GM23338 (cell line): ENCODE measurements at regions not wholly inside any gene's neighbourhood (a gene's known extent, or its start where the extent isn't known, plus 50 kb on each side); places are given as distances from the start of the nearest gene placed in this dataset.

Source experiments
- ATAC-seq: fragments of 200-7000 bp; cut with Tn5 transposase; 3 replicates; pipeline ENCODE4 v1.9.1; 2020
- DNase-seq: peaks from one replicate; pipeline ENCODE4 v3.0.0-alpha.2; 2015; ENCODE audit warnings: low spot score
- H2AFZ ChIP-seq: fragments of 200-600 bp; sonication (generic); 2 replicates; pipeline ENCODE4 v1.8.0; 2016; ENCODE audit warnings: antibody characterized with exemption, mild to moderate bottlenecking, moderate library complexity
- H3F3A ChIP-seq: fragments of 200-600 bp; sonication (generic); replicated peaks from 2 replicates; pipeline ENCODE4 v1.8.0; 2017; ENCODE audit warnings: antibody characterized with exemption, mixed run types, low read depth
- H3K27ac ChIP-seq: fragments of 200-600 bp; sonication (generic); 2 replicates; pipeline ENCODE4 v1.6.1; 2016; ENCODE audit warnings: low read depth
- H3K27me3 ChIP-seq: fragments of 200-600 bp; sonication (generic); 2 replicates; pipeline ENCODE4 v1.8.0; 2016; ENCODE audit warnings: mild to moderate bottlenecking, mixed run types, moderate library complexity; ENCODE audit not compliant: insufficient read depth
- H3K36me3 ChIP-seq: fragments of 200-600 bp; sonication (generic); 2 replicates; pipeline ENCODE4 v1.8.0; 2016; ENCODE audit warnings: mild to moderate bottlenecking; ENCODE audit not compliant: insufficient read depth
- H3K4me1 ChIP-seq: fragments of 200-600 bp; sonication (generic); 2 replicates; pipeline ENCODE4 v1.8.0; 2016; ENCODE audit warnings: mild to moderate bottlenecking, moderate library complexity; ENCODE audit not compliant: insufficient read depth
- H3K4me2 ChIP-seq: fragments of 200-600 bp; sonication (generic); 2 replicates; pipeline ENCODE4 v1.7.1; 2017; ENCODE audit warnings: mixed run types
- H3K4me3 ChIP-seq: fragments of 200-600 bp; sonication (generic); 2 replicates; pipeline ENCODE4 v1.6.1; 2016; ENCODE audit warnings: mixed run types
- H3K79me2 ChIP-seq: fragments of 200-600 bp; sonication (generic); replicated peaks from 2 replicates; pipeline ENCODE4 v1.8.0; 2017; ENCODE audit warnings: mild to moderate bottlenecking; ENCODE audit not compliant: insufficient read depth
- H3K9me2 ChIP-seq: fragments of 200-600 bp; sonication (generic); 2 replicates; pipeline ENCODE4 v1.8.0; 2017; ENCODE audit not compliant: insufficient read depth
- H4K20me1 ChIP-seq: fragments of 200-600 bp; sonication (generic); replicated peaks from 2 replicates; pipeline ENCODE4 v1.8.0; 2017; ENCODE audit warnings: mild to moderate bottlenecking; ENCODE audit not compliant: insufficient read depth
- H3K27ac Mint-ChIP-seq: 2 replicates; pipeline ENCODE4 v1.8.0; 2020; ENCODE audit warnings: inconsistent platforms, mild to moderate bottlenecking, moderate library complexity, mixed read lengths
- H3K27me3 Mint-ChIP-seq: 3 replicates; pipeline ENCODE4 v1.8.0; 2022; ENCODE audit warnings: low read depth, mild to moderate bottlenecking, moderate library complexity, mixed read lengths, inconsistent platforms; ENCODE audit not compliant: insufficient read depth, poor library complexity
- H3K36me3 Mint-ChIP-seq: 3 replicates; pipeline ENCODE4 v1.8.0; 2021; ENCODE audit warnings: low read depth, mild to moderate bottlenecking, inconsistent platforms, moderate library complexity, mixed read lengths
- H3K4me1 Mint-ChIP-seq: 3 replicates; pipeline ENCODE4 v1.8.0; 2020; ENCODE audit warnings: mild to moderate bottlenecking, inconsistent platforms, mixed read lengths
- H3K4me3 Mint-ChIP-seq: 3 replicates; pipeline ENCODE4 v1.8.0; 2021; ENCODE audit warnings: moderate library complexity, mild to moderate bottlenecking, inconsistent platforms, mixed read lengths
- H3K9me3 Mint-ChIP-seq: 3 replicates; pipeline ENCODE4 v1.8.0; 2020; ENCODE audit warnings: moderate library complexity, mild to moderate bottlenecking, inconsistent platforms, mixed read lengths
- CREB1 ChIP-seq: fragments of 250-450 bp; sonication (Bioruptor Pico); IDR thresholded peaks from 2 replicates; pipeline ENCODE4 v1.5.0; 2020; ENCODE audit warnings: low read depth, mild to moderate bottlenecking, moderate library complexity
- EZH2 ChIP-seq: fragments of 200-600 bp; sonication (generic); IDR thresholded peaks from one replicate; pipeline ENCODE4 v1.8.0; 2017; ENCODE audit warnings: antibody characterized with exemption, mild to moderate bottlenecking, low read depth; ENCODE audit not compliant: unreplicated experiment
- EZH2phosphoT487 ChIP-seq: fragments of 200-600 bp; sonication (generic); IDR thresholded peaks from one replicate; pipeline ENCODE4 v1.8.1; 2018; ENCODE audit warnings: antibody characterized with exemption; ENCODE audit not compliant: unreplicated experiment
- JUNB ChIP-seq: IDR thresholded peaks from one replicate; pipeline ENCODE4 v1.6.1; 2016; ENCODE audit warnings: antibody characterized with exemption; ENCODE audit not compliant: unreplicated experiment
- NANOG ChIP-seq: IDR thresholded peaks from 2 replicates; pipeline ENCODE4 v1.6.1; 2016; ENCODE audit warnings: antibody characterized with exemption, borderline replicate concordance
- STAT1 ChIP-seq: IDR thresholded peaks from one replicate; pipeline ENCODE4 v1.6.1; 2016; ENCODE audit warnings: antibody characterized with exemption; ENCODE audit not compliant: unreplicated experiment
- ZNF114 ChIP-seq: fragments of 250-450 bp; sonication (Bioruptor Pico); IDR thresholded peaks from 2 replicates; pipeline ENCODE4 v1.5.0; 2020; ENCODE audit warnings: mild to moderate bottlenecking, moderate library complexity
- TF ChIP-seq, protein P1 (sequence below), 2 experiments: fragments of 200-600 bp in 1 of 2; sonication (generic) in 1 of 2; conservative IDR thresholded peaks; 2 replicates each; pipeline versions ENCODE4 v1.5.1 to v1.6.1; 2016 to 2017; ENCODE audit warnings: antibody characterized with exemption in 2 of 2, low read depth in 2 of 2, mild to moderate bottlenecking in 2 of 2, moderate library complexity in 1 of 2
- TF ChIP-seq, protein P2 (sequence below): IDR thresholded peaks from 2 replicates; pipeline ENCODE4 v1.6.1; 2016; ENCODE audit warnings: antibody characterized with exemption
- TF ChIP-seq, protein P3 (sequence below): fragments of 250-450 bp; sonication (Bioruptor Pico); IDR thresholded peaks from 2 replicates; pipeline ENCODE4 v1.5.0; 2020; ENCODE audit warnings: mild to moderate bottlenecking, moderate library complexity

DNA sequence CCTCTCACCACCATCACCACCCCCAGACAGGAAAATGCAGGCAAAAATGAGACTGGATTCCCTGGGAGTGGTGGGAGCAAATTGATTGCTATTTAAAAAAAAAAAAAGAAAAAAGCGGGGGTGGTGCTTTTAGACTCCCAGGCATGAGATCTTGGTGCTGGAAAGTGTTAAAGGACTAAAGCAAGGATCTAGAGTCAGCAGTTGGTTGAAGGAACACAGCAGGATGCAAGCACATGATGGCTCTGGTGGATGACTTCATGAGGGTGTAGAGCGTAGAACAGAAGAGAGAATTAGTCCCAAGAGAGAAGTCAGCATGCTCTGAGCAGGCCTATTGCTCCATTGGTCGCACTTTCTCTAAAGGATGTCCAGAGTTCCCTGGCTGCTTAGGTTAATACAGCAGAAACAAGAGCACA lies 183.8 kb upstream of the HMGA2 start:
- H3K27me3 ChIP-seq = no peaks in the 10 kb centered on the region
- no peak overlapping the region for H3K27ac ChIP-seq
- no peaks in the 10 kb centered on the region for H3K36me3 ChIP-seq
- DNase-seq (no peak), ATAC-seq (no peak)
- TF ChIP-seq, protein P1, sequence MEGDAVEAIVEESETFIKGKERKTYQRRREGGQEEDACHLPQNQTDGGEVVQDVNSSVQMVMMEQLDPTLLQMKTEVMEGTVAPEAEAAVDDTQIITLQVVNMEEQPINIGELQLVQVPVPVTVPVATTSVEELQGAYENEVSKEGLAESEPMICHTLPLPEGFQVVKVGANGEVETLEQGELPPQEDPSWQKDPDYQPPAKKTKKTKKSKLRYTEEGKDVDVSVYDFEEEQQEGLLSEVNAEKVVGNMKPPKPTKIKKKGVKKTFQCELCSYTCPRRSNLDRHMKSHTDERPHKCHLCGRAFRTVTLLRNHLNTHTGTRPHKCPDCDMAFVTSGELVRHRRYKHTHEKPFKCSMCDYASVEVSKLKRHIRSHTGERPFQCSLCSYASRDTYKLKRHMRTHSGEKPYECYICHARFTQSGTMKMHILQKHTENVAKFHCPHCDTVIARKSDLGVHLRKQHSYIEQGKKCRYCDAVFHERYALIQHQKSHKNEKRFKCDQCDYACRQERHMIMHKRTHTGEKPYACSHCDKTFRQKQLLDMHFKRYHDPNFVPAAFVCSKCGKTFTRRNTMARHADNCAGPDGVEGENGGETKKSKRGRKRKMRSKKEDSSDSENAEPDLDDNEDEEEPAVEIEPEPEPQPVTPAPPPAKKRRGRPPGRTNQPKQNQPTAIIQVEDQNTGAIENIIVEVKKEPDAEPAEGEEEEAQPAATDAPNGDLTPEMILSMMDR (conservative IDR thresholded peaks at IDR 0.05; ENCODE audit: low read depth in 2 of 2) = no peak
- TF ChIP-seq CREB1 (CRISPR knock-in tag) (no peak), EZH2phosphoT487 (no peak), STAT1 (no peak), JUNB (no peak), ZNF114 (CRISPR knock-in tag) (no peak), EZH2 (no peak), NANOG (no peak)
- TF ChIP-seq, protein P2, sequence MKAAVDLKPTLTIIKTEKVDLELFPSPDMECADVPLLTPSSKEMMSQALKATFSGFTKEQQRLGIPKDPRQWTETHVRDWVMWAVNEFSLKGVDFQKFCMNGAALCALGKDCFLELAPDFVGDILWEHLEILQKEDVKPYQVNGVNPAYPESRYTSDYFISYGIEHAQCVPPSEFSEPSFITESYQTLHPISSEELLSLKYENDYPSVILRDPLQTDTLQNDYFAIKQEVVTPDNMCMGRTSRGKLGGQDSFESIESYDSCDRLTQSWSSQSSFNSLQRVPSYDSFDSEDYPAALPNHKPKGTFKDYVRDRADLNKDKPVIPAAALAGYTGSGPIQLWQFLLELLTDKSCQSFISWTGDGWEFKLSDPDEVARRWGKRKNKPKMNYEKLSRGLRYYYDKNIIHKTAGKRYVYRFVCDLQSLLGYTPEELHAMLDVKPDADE = no peak
- TF ChIP-seq, protein P3, sequence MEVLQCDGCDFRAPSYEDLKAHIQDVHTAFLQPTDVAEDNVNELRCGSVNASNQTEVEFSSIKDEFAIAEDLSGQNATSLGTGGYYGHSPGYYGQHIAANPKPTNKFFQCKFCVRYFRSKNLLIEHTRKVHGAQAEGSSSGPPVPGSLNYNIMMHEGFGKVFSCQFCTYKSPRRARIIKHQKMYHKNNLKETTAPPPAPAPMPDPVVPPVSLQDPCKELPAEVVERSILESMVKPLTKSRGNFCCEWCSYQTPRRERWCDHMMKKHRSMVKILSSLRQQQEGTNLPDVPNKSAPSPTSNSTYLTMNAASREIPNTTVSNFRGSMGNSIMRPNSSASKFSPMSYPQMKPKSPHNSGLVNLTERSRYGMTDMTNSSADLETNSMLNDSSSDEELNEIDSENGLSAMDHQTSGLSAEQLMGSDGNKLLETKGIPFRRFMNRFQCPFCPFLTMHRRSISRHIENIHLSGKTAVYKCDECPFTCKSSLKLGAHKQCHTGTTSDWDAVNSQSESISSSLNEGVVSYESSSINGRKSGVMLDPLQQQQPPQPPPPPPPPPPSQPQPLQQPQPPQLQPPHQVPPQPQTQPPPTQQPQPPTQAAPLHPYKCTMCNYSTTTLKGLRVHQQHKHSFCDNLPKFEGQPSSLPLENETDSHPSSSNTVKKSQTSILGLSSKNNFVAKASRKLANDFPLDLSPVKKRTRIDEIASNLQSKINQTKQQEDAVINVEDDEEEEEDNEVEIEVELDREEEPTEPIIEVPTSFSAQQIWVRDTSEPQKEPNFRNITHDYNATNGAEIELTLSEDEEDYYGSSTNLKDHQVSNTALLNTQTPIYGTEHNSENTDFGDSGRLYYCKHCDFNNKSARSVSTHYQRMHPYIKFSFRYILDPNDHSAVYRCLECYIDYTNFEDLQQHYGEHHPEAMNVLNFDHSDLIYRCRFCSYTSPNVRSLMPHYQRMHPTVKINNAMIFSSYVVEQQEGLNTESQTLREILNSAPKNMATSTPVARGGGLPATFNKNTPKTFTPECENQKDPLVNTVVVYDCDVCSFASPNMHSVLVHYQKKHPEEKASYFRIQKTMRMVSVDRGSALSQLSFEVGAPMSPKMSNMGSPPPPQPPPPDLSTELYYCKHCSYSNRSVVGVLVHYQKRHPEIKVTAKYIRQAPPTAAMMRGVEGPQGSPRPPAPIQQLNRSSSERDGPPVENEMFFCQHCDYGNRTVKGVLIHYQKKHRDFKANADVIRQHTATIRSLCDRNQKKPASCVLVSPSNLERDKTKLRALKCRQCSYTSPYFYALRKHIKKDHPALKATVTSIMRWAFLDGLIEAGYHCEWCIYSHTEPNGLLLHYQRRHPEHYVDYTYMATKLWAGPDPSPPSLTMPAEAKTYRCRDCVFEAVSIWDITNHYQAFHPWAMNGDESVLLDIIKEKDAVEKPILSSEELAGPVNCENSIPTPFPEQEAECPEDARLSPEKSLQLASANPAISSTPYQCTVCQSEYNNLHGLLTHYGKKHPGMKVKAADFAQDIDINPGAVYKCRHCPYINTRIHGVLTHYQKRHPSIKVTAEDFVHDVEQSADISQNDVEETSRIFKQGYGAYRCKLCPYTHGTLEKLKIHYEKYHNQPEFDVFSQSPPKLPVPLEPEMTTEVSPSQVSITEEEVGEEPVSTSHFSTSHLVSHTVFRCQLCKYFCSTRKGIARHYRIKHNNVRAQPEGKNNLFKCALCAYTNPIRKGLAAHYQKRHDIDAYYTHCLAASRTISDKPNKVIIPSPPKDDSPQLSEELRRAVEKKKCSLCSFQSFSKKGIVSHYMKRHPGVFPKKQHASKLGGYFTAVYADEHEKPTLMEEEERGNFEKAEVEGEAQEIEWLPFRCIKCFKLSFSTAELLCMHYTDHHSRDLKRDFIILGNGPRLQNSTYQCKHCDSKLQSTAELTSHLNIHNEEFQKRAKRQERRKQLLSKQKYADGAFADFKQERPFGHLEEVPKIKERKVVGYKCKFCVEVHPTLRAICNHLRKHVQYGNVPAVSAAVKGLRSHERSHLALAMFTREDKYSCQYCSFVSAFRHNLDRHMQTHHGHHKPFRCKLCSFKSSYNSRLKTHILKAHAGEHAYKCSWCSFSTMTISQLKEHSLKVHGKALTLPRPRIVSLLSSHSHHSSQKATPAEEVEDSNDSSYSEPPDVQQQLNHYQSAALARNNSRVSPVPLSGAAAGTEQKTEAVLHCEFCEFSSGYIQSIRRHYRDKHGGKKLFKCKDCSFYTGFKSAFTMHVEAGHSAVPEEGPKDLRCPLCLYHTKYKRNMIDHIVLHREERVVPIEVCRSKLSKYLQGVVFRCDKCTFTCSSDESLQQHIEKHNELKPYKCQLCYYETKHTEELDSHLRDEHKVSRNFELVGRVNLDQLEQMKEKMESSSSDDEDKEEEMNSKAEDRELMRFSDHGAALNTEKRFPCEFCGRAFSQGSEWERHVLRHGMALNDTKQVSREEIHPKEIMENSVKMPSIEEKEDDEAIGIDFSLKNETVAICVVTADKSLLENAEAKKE = no peak
- H4K20me1 ChIP-seq = no peaks in the 10 kb centered on the region
- H3K36me3 Mint-ChIP-seq = no peaks in the 10 kb centered on the region
- H3K4me2 ChIP-seq = no peak overlapping the region
- no peaks in the 10 kb centered on the region; the same call in 2 of the 3 replicates for H3K4me1 Mint-ChIP-seq
- peak overlapping the region; percentile 19; the same call in 1 of the 2 replicates for H2AFZ ChIP-seq
- H3K4me1 ChIP-seq = no peaks in the 10 kb centered on the region
- no peaks in the 10 kb centered on the region for H3F3A ChIP-seq
- H3K9me3 Mint-ChIP-seq = no peaks in the 10 kb centered on the region
- H3K4me3 ChIP-seq = no peak overlapping the region
- H3K27ac Mint-ChIP-seq = no peak overlapping the region
- peaks cover 1% of the 10 kb centered on the region for H3K27me3 Mint-ChIP-seq
- no peak overlapping the region for H3K4me3 Mint-ChIP-seq
- H3K9me2 ChIP-seq = no peaks in the 10 kb centered on the region
- no peaks in the 10 kb centered on the region for H3K79me2 ChIP-seq
